Kidney epithelial cell (primary cell): ENCODE measurements at regions not wholly inside any gene's neighbourhood (a gene's known extent, or its start where the extent isn't known, plus 50 kb on each side); places are given as distances from the start of the nearest gene placed in this dataset.

Experiments used
- DNase-seq: peaks from one replicate; pipeline ENCODE4 v3.0.0-alpha.2; 2010; ENCODE audit warnings: low read depth
- H3K27me3 ChIP-seq: 2 replicates; pipeline ENCODE4 v1.6.0; 2011; ENCODE audit warnings: low read length; ENCODE audit not compliant: control insufficient read depth, insufficient read depth
- H3K36me3 ChIP-seq: 2 replicates; pipeline ENCODE4 v1.5.1; 2011; ENCODE audit warnings: low read length; ENCODE audit not compliant: control insufficient read depth, insufficient read depth
- H3K4me3 ChIP-seq: 2 replicates; pipeline ENCODE4 v1.5.1; 2011; ENCODE audit warnings: low read depth, mild to moderate bottlenecking, control low read depth, low read length
- TF ChIP-seq, protein P1 (sequence below): IDR thresholded peaks from 2 replicates; pipeline ENCODE4 v1.5.1; 2011; ENCODE audit warnings: mild to moderate bottlenecking, moderate library complexity, low read length, control low read depth, inconsistent platforms; ENCODE audit not compliant: insufficient read depth, poor library complexity, severe bottlenecking

DNA sequence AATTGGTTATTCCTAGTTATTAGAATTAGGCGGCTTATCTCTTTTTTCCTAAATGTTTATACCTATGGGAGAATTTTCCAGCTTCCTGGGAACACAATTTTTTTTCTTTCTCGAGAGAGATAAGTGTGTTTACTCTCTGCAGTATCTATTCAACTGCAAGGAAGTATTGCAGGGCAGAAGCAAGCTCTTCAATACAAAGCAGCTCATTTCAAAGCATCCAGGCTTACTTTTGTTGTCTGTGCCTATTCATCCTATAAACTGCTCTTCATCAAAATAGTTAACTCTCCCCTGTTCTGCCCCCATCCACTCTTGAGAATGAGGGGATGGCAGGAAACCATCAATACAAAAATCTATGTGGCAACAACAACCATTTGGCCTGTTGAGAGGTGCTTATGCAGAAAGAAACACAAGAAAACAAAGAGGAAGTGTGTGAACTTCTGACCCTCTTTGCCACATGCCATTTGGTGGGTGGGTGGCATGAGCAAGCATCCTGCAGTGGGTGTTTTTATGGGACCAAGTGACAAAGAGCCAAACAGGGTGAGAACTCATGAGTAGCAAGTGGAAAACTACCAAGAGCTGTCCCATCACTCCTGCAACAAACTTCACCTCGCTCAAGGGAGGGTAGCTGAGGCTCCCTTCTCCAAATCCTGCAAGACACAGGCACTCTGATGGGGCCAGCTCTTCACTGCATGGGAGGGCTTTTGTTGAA, 50.6 kb upstream of the MRPS6 start:
- TF ChIP-seq, protein P1, sequence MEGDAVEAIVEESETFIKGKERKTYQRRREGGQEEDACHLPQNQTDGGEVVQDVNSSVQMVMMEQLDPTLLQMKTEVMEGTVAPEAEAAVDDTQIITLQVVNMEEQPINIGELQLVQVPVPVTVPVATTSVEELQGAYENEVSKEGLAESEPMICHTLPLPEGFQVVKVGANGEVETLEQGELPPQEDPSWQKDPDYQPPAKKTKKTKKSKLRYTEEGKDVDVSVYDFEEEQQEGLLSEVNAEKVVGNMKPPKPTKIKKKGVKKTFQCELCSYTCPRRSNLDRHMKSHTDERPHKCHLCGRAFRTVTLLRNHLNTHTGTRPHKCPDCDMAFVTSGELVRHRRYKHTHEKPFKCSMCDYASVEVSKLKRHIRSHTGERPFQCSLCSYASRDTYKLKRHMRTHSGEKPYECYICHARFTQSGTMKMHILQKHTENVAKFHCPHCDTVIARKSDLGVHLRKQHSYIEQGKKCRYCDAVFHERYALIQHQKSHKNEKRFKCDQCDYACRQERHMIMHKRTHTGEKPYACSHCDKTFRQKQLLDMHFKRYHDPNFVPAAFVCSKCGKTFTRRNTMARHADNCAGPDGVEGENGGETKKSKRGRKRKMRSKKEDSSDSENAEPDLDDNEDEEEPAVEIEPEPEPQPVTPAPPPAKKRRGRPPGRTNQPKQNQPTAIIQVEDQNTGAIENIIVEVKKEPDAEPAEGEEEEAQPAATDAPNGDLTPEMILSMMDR, result no peak
- Histone ChIP-seq H3K36me3 (no peaks in the 10 kb centered on the region), H3K4me3 (no peak overlapping the region), H3K27me3 (no peaks in the 10 kb centered on the region)
- no peak for DNase-seq

DNA sequence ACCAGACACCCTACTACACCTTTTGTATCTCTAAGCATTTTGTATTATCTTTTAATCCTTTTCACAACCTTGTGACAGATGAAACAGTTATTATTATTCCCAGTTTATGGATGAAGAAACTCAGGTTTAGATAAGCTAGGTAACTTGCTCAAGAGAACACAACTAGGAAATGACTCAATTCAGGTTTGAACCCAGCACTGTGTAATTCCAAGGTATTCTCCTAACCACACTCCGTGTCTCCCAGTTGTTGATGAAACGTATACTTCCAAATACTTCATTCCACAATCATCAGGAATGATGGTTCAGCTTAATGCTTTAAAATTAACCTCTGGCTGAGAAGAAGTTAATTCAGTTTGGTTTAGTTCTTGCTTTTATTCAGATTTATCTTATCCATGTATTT, 51.7 kb upstream of the MRPS6 start:
- Histone ChIP-seq H3K36me3 (no peaks in the 10 kb centered on the region), H3K4me3 (no peak overlapping the region), H3K27me3 (no peaks in the 10 kb centered on the region)
- TF ChIP-seq, protein P1, result no peak
- no peak for DNase-seq

DNA sequence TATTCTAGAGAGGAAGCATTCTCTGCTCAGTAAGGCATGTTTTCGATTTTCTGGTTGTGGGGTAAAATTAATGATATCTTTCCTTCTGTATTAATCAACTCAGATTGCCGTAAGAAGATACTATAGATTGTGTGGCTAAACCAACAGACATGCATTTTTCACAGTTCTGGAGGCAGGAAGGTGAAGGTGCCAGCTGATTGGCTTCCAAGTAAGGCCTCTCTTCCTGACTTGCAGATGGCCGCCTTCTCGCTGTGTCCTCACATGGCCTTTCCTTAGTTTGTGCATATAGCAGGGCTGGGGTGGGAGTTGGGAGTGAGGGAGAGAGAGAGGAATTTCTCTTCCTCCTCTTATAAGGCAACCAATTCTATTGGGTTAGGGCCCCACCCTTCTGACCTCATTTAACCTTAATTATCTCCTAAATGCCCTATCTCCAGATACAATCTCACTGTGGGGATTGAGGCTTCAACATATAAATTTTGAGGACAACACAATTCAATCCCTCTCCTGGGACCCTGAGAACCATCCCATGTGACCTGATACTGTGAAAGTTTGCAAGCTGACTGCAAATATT, 52.3 kb upstream of the MRPS6 start:
- no peaks in the 10 kb centered on the region for H3K27me3 ChIP-seq
- no peak for DNase-seq
- no peaks in the 10 kb centered on the region for H3K36me3 ChIP-seq
- no peak overlapping the region for H3K4me3 ChIP-seq
- TF ChIP-seq, protein P1, result no peak

DNA sequence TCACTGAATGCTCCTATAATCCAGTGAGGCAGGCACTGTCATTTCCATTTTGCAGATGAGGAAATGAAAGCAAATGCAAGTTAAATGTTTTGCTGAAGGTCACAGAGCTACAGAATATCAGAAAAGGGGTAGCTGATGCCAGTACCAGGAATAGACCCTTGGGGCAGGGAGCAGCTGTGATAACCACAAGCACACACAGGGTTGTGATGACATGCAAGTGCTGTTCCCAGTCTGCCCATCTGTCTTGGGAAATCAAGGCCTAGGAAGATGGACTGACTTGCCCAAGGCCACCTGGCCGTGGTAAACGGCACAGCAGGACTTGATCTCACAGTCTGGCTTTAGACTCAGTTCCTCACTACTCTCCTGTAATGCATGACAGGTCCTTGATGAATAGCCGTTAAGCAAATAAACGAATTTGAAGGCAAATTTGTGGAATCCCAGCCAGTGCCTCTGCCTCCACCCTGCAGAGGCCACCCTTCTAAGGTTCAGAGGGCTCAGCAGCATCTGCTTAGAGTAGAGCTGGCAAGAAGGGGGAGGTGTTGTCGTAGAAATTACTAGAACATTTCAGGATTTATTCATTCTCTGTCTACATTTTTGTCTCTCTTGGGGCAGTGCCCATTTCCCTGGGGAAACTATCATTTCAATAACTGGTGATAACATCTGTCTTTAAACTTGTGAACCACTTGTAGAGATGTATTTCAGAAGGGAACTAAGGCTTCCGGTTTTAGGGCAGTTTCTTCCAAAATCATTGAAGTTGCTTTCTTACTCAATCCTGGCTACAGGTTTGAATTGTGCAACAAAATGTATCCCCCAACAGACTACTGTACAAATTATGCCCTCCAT, 53.2 kb upstream of the MRPS6 start:
- TF ChIP-seq, protein P1, result no peak
- H3K27me3 ChIP-seq, result no peaks in the 10 kb centered on the region
- no peak overlapping the region for H3K4me3 ChIP-seq

DNA sequence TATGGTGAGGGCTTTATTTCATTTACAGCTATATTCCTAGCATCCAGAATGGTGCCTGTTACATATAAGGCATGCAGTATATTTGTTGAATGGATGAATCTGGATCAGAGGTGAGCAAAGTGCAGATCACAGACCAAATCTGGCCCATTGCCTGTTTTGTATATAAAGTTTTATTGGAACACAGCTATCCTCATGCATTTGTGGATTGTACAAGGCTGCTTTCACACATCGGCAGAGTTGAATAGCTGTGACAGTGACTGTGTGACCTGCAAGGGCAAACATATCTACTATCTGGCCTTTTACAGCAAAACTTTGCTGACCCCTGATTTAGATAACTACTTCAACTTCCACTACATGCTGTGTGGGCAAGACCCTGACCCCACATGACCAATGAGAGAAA, 54.0 kb upstream of the MRPS6 start:
- Histone ChIP-seq H3K4me3 (no peak overlapping the region), H3K36me3 (no peaks in the 10 kb centered on the region), H3K27me3 (no peaks in the 10 kb centered on the region)
- TF ChIP-seq, protein P1, result no peak
- DNase-seq, result no peak

More for the DNA sequence above, 53.2 kb upstream of the MRPS6 start:
- DNase-seq, result no peak
- no peaks in the 10 kb centered on the region for H3K36me3 ChIP-seq
